ENCODE measurements at regions not wholly inside any gene's neighbourhood (a gene's known extent, or its start where the extent isn't known, plus 50 kb on each side); places are given as distances from the start of the nearest gene placed in this dataset.

DNA sequence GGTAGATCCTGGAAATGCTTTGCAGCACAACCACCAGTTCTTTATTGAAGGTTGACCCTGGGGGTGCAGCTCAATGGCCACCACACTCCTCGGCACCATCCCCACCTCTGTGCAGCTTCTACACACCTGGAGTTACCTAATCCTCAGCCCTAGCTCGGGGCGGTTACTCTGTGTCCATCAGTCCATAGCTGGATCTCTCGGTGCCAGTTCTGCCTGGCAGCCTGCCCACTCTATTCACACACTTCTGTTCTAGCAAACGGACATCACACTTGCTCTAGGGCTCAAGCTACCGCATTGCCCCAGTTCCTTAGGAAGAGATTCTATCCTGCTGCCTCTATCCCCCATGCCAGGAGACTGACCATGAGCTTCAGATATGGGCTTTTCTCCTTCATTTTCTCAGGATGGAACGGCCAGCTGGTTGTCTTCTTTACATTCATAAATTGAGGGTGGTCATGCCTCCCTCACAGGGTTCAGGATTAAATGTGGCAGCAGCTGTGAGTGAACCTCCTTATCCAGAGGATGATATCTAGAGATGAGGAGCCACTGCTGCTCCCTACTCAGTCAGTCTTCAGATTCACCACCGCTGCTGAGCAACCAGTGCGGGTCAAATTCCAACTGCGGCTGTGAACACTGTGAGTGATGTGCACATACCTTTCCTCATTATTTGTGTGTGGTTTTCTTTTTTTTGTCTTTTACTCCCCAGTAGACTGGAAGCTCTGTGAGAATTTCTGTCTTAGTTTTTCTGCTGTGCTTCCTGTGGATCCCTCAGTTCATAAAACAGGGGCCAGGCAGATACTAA, 66.9 kb upstream of the TRIB2 start:
- H3K36me3 Mint-ChIP-seq: no peaks in the 10 kb centered on the region
- H3K27ac Mint-ChIP-seq: no peak overlapping the region
- H3K9me3 Mint-ChIP-seq: peaks cover 0 to 6% (median 4%) of the 10 kb centered on the region in 3 donors
- no peak overlapping the region for H3K4me3 Mint-ChIP-seq
- H3K4me1 Mint-ChIP-seq: peaks cover 0 to 5% (median 2%) of the 10 kb centered on the region in 3 donors
- H3K27me3 Mint-ChIP-seq: peaks cover 7% of the 10 kb centered on the region

DNA sequence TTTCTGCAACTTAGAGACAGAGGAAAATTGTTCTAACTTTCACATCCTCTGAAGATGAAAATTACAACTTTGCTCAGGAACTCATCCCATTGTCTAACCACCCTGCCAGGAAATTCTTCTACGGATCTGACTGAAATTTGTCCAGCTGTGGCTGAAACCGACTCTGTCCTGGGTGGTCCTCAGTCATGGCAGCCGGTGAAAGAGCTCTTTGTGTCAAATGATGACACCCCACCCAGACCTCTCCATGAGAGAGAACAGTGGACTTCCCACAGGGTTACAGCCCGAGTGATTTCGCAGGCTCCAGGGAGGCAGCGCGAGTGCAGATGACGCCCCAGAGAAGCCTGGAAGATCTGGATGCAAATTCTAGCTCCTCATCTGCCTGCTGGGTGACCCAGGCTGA, 65.1 kb upstream of the TRIB2 start:
- Mint-ChIP-seq H3K9me3 (peaks cover 0 to 2% (median 0%) of the 10 kb centered on the region in 3 donors), H3K27me3 (peaks cover 5% of the 10 kb centered on the region), H3K4me3 (no peak overlapping the region), H3K27ac (no peak overlapping the region), H3K4me1 (peaks cover 0 to 5% (median 2%) of the 10 kb centered on the region in 3 donors), H3K36me3 (no peaks in the 10 kb centered on the region)

DNA sequence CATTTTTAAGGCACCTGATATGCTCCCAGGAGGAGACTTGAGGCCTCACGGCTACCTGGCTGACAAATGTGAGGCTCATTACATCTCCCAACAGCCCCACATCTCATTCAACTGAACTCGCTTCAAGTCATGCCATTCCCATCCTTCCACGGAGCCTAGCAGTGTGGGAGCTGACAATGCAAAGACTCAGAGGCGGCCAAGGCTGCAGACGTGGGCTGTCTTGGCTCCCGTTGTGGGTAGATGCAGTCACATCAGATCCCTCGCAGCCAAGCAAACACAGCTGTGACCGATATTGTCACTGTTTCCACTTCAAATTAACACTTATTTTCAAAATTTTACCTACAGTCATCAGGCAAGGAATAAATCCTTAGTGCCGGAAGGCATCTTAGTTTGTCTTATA, 64.0 kb upstream of the TRIB2 start:
- Mint-ChIP-seq H3K9me3 (no peaks in the 10 kb centered on the region), H3K27me3 (peaks cover 5% of the 10 kb centered on the region), H3K4me3 (no peak overlapping the region), H3K27ac (no peak overlapping the region), H3K4me1 (peaks cover 0 to 5% (median 2%) of the 10 kb centered on the region in 3 donors), H3K36me3 (no peaks in the 10 kb centered on the region)

DNA sequence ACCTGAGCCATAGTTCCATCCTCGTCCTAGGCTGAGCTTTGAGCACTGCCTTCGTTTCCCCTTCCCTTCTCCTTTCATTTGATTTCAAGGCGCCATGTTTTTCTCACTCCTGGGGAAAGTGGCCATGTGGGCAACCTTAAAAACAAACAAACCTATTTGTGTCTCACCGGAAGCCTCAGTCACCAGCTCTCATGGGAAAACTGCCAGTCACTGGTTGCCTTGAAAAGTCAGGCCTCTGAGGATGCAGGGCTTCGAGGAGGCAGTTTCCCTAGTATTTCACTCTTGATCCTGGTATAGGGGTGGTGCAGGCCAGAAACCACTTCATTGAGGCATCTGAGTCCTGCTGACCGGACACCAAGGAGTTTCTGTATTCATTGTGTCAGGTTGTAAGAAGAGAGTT, 59.2 kb upstream of the TRIB2 start:
- H3K9me3 Mint-ChIP-seq: peaks cover 0 to 1% (median 0%) of the 10 kb centered on the region in 3 donors
- peaks cover 0 to 2% (median 0%) of the 10 kb centered on the region in 3 donors for H3K4me1 Mint-ChIP-seq
- H3K27ac Mint-ChIP-seq: no peak overlapping the region
- no peak overlapping the region for H3K4me3 Mint-ChIP-seq
- H3K36me3 Mint-ChIP-seq: no peaks in the 10 kb centered on the region
- H3K27me3 Mint-ChIP-seq: peaks cover 4% of the 10 kb centered on the region

DNA sequence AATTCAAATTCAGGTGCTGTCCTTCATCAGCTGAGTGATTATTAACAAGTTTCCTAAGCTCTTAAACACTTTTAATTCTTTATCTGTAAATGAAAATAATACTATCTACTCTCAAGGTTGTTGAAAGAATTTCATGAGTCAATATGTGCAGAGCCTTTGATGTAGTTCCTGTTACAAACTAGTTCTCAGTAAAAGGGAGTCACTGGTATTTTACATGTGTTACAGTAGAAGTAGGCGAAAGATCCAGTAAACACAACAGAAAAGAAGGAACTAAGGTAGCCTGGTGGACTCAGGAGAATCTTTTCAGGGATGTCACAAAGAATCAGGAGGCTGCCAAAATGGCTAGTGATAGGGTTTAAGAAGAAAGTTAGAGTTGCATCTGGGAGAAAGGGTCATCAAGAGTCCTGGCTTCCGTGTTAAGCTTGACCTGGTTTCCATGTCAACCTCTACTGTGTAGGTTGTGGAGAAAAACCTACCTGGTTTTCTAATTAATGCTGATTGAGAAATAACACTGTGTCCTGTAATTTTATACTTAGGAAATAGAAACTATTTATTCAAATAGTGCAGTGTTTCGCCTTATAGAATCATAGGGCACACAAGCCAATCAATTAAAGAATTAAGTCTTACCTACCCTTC, 58.3 kb upstream of the TRIB2 start:
- Mint-ChIP-seq H3K4me3 (no peak overlapping the region), H3K4me1 (no peaks in the 10 kb centered on the region), H3K9me3 (peaks cover 0 to 1% (median 0%) of the 10 kb centered on the region in 3 donors), H3K36me3 (no peaks in the 10 kb centered on the region), H3K27ac (no peak overlapping the region), H3K27me3 (peaks cover 4% of the 10 kb centered on the region)

DNA sequence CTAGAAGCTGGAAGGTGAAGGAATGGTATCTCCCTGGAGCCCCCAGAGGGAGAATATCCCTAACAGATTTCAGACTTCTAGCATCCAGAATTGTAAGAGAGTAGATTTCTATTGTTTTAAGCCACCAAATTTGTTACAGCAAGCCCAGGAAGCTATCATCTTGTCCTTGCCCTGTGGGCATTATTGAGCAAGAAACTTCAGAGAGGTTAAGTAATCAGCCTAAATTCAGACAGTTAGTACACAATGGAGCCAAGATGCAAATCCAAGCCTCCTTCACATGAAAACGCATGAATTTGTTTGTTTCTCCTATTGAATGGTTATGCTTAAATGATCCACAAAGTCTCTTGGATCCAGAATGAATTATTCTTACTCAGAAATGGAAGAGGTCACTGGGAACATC, 55.2 kb upstream of the TRIB2 start:
- H3K4me1 Mint-ChIP-seq: no peaks in the 10 kb centered on the region
- no peak overlapping the region for H3K27ac Mint-ChIP-seq
- H3K4me3 Mint-ChIP-seq: no peak overlapping the region
- H3K36me3 Mint-ChIP-seq: no peaks in the 10 kb centered on the region
- peaks cover 4 to 10% (median 9%) of the 10 kb centered on the region in 3 donors for H3K9me3 Mint-ChIP-seq
- H3K27me3 Mint-ChIP-seq: peaks cover 8% of the 10 kb centered on the region

DNA sequence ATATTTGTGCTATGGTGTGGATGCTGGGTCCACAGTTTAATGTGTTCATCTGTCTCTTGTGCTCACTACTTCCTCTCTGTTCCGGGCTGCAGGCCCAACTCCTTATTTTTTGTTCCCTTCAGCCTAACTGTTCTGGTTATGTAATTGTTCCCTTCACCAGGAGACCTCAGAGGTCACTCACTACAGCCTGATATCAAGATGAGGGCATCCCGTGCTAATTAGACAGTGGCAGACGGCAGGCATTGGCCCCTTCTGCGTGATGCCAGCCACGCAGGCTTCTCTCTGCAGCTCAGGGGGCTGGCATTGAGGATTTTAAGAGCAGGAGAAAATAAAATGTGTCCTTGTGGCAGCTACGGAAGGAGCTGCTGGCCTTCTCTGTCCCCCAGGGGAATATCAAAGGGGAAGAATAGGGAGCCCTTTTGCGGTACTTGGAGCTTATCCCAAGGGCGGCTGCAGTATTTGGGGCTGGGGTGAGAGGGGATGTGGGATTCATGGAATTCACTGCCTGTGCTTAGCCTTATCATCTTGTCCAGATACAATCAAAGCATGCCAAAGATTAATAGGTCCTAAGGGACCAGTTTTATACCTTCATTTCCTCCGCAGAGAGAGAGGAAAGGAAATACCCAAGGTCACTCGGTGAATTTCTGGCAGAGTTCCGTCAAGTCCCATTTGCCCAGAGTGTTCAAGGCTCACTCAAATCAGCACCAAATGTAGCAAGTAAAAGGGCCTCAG, 53.3 kb upstream of the TRIB2 start:
- no peaks in the 10 kb centered on the region for H3K36me3 Mint-ChIP-seq
- no peaks in the 10 kb centered on the region for H3K4me1 Mint-ChIP-seq
- H3K9me3 Mint-ChIP-seq: peaks cover 4 to 19% (median 9%) of the 10 kb centered on the region in 3 donors
- H3K27me3 Mint-ChIP-seq: peaks cover 8% of the 10 kb centered on the region
- no peak overlapping the region for H3K4me3 Mint-ChIP-seq
- peak overlapping the region in 1 of 3 donors; percentile 60 for H3K27ac Mint-ChIP-seq

DNA sequence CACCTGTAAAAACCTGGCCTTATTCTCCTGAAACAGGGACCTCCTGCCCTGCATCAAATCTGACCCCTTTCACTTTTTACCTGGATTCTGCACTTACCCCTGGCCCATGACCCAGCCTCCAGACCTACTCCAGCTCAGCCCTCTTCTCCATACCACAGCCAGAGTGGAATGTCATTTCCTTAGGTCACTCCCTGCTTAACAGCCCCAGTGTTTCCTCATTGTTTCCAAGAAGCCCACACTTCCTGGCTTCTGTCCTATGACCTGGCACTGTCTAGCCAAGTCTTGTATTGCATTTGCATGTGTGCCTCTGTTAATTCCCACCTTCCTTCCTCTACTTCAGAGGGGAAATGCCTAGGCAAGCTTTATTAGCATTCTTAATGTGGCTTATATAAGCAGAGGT, 51.4 kb upstream of the TRIB2 start:
- no peak overlapping the region for H3K4me3 Mint-ChIP-seq
- H3K4me1 Mint-ChIP-seq: no peaks in the 10 kb centered on the region
- peaks cover 4 to 19% (median 9%) of the 10 kb centered on the region in 3 donors for H3K9me3 Mint-ChIP-seq
- H3K36me3 Mint-ChIP-seq: no peaks in the 10 kb centered on the region
- peaks cover 4% of the 10 kb centered on the region for H3K27me3 Mint-ChIP-seq
- no peak overlapping the region for H3K27ac Mint-ChIP-seq

DNA sequence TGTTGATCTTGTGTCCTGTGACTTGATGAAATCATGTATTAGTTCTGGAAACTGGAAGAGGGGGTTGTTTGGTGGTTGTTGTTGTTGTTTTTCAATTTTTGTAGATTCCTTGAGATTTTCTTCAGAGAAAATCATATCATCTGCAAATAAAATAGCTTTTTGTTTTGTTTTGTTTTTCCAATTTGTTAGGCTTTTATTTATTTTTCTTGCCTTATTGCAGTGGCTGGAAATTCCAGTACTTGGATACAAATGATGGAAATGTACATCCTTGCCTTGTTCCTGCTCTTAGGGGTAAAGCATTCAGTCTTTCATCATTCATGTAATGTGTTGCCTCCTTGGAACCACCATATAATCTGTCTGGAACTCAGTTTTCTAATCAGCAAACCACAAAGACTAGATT, 50.3 kb upstream of the TRIB2 start:
- H3K27me3 Mint-ChIP-seq: peaks cover 4% of the 10 kb centered on the region
- H3K9me3 Mint-ChIP-seq: peaks cover 4 to 19% (median 9%) of the 10 kb centered on the region in 3 donors
- H3K4me3 Mint-ChIP-seq: no peak overlapping the region
- H3K36me3 Mint-ChIP-seq: no peaks in the 10 kb centered on the region
- H3K4me1 Mint-ChIP-seq: no peaks in the 10 kb centered on the region
- no peak overlapping the region for H3K27ac Mint-ChIP-seq

Data from IgD-negative memory B cell (primary cell).